ENCODE measurements at regions not wholly inside any gene's neighbourhood (a gene's known extent, or its start where the extent isn't known, plus 50 kb on each side); places are given as distances from the start of the nearest gene placed in this dataset.

- DNase-seq, result no peak
These were observed 74.7 kb downstream of the SDC1 start for GRCh38 chr2:20150110-20150706.

- DNase-seq, result no peak
These were observed 75.3 kb downstream of the SDC1 start for GRCh38 chr2:20149703-20150030.

- no peak for DNase-seq
These were observed 75.8 kb downstream of the SDC1 start for GRCh38 chr2:20148923-20149702.

- DNase-seq, result no peak
These were observed 76.5 kb downstream of the SDC1 start for GRCh38 chr2:20148426-20148922.

GRCh38 chr2:20147351-20147750, 77.6 kb downstream of the SDC1 start:
- no peak for DNase-seq

- DNase-seq, result no peak
These were observed 78.5 kb downstream of the SDC1 start for GRCh38 chr2:20146401-20146800.

GRCh38 chr2:20145497-20146193, 79.3 kb downstream of the SDC1 start:
- DNase-seq, result no peak

- no peak for DNase-seq
These were observed 80.1 kb downstream of the SDC1 start for GRCh38 chr2:20144861-20145260.

GRCh38 chr2:20144196-20144595, 80.7 kb downstream of the SDC1 start:
- DNase-seq, result no peak

GRCh38 chr2:20143263-20143662, 81.7 kb downstream of the SDC1 start:
- DNase-seq, result no peak

GRCh38 chr2:20141806-20142205, 83.1 kb downstream of the SDC1 start:
- no peak for DNase-seq

- DNase-seq, result peak; percentile 84
These were observed 83.7 kb downstream of the SDC1 start for GRCh38 chr2:20141056-20141762.

GRCh38 chr2:20140321-20141055, 84.4 kb downstream of the SDC1 start:
- DNase-seq, result no peak

- DNase-seq, result no peak
These were observed 85.3 kb downstream of the SDC1 start for GRCh38 chr2:20139407-20140172.

- no peak for DNase-seq
These were observed 86.2 kb downstream of the SDC1 start for GRCh38 chr2:20138696-20139095.

- no peak for DNase-seq
These were observed 86.5 kb upstream of the LAPTM4A start for GRCh38 chr2:20137884-20138283.

- DNase-seq, result no peak
These were observed 85.7 kb upstream of the LAPTM4A start for GRCh38 chr2:20137131-20137571.

- no peak for DNase-seq
These were observed 84.7 kb upstream of the LAPTM4A start for GRCh38 chr2:20136149-20136548.

- DNase-seq, result peak; percentile 63
These were observed 84.2 kb upstream of the LAPTM4A start for GRCh38 chr2:20135631-20136050.

- no peak for DNase-seq
These were observed 81.6 kb upstream of the LAPTM4A start for GRCh38 chr2:20132990-20133535.

All from DMS53 (cell line).